ENCODE measurements at regions not wholly inside any gene's neighbourhood (a gene's known extent, or its start where the extent isn't known, plus 50 kb on each side); places are given as distances from the start of the nearest gene placed in this dataset.

GRCh38 chr21:16500271-16500670 lies 770.5 kb downstream of the USP25 start:
- no peak for DNase-seq (ENCODE audit: low spot score)

- DNase-seq (ENCODE audit: low spot score) = no peak
Observed at GRCh38 chr21:16502273-16502672, 772.5 kb downstream of the USP25 start.

- no peak for DNase-seq (ENCODE audit: low spot score)
Observed at GRCh38 chr21:16502897-16503296, 773.1 kb downstream of the USP25 start.

- no peak for DNase-seq (ENCODE audit: low spot score)
Observed at GRCh38 chr21:16504281-16504680, 774.5 kb downstream of the USP25 start.

- DNase-seq (ENCODE audit: low spot score) = no peak
Observed at GRCh38 chr21:16504766-16505165, 775.0 kb downstream of the USP25 start.

GRCh38 chr21:16509476-16509875 lies 779.7 kb downstream of the USP25 start:
- DNase-seq (ENCODE audit: low spot score) = no peak

GRCh38 chr21:16514316-16514715 lies 784.5 kb downstream of the USP25 start:
- DNase-seq (ENCODE audit: low spot score) = no peak

- DNase-seq (ENCODE audit: low spot score) = no peak
Observed at GRCh38 chr21:16517383-16517782, 787.6 kb downstream of the USP25 start.

- DNase-seq (ENCODE audit: low spot score) = no peak
Observed at GRCh38 chr21:16519036-16519435, 789.3 kb downstream of the USP25 start.

GRCh38 chr21:16519644-16520043 lies 789.9 kb downstream of the USP25 start:
- no peak for DNase-seq (ENCODE audit: low spot score)

GRCh38 chr21:16522548-16522947 lies 792.8 kb downstream of the USP25 start:
- no peak for DNase-seq (ENCODE audit: low spot score)

GRCh38 chr21:16530656-16531055 lies 800.9 kb downstream of the USP25 start:
- no peak for DNase-seq (ENCODE audit: low spot score)

GRCh38 chr21:16532840-16533239 lies 803.1 kb downstream of the USP25 start:
- no peak for DNase-seq (ENCODE audit: low spot score)

GRCh38 chr21:16533692-16534407 lies 804.1 kb downstream of the USP25 start:
- no peak for DNase-seq (ENCODE audit: low spot score)

- no peak for DNase-seq (ENCODE audit: low spot score)
Observed at GRCh38 chr21:16534408-16535101, 804.8 kb downstream of the USP25 start.

- no peak for DNase-seq (ENCODE audit: low spot score)
Observed at GRCh38 chr21:16535102-16535422, 805.3 kb downstream of the USP25 start.

- DNase-seq (ENCODE audit: low spot score) = no peak
Observed at GRCh38 chr21:16535626-16536025, 805.8 kb downstream of the USP25 start.

GRCh38 chr21:16536140-16536539 lies 806.4 kb downstream of the USP25 start:
- no peak for DNase-seq (ENCODE audit: low spot score)

- DNase-seq (ENCODE audit: low spot score) = no peak
Observed at GRCh38 chr21:16536643-16537434, 807.1 kb downstream of the USP25 start.

- DNase-seq (ENCODE audit: low spot score) = no peak
Observed at GRCh38 chr21:16537501-16537900, 807.7 kb downstream of the USP25 start.

GRCh38 chr21:16538405-16538804 lies 808.6 kb downstream of the USP25 start:
- no peak for DNase-seq (ENCODE audit: low spot score)

GRCh38 chr21:16538936-16539440 lies 809.2 kb downstream of the USP25 start:
- DNase-seq (ENCODE audit: low spot score) = no peak

Measured in RKO (cell line).